ENCODE measurements at regions not wholly inside any gene's neighbourhood (a gene's known extent, or its start where the extent isn't known, plus 50 kb on each side); places are given as distances from the start of the nearest gene placed in this dataset.

DNA sequence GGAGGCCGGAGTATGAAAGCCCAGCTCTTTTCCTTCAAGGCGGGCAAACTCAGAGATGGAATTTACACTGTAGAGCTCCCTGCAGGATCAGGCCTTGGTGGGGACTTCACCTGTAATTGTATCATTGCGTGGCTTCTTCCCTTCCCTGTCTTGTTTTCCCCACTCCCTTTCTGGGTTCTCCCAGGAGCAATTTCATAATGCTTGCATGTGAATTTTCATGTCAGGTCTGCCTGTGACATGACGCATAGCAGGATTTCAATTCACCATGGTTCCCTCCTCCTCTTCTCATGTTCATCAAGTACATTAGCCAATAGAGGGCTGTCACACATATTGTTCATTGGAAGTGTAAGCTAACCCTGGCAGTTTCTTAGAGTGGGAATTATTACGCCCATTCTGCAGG lies 197.7 kb downstream of the RPS24 start:
- TF ChIP-seq TEAD4 (IDR thresholded peaks at IDR 0.05) (no peak), EP300 (IDR thresholded peaks at IDR 0.05; ENCODE audit: borderline replicate concordance) (no peak), YY1 (IDR thresholded peaks at IDR 0.05; ENCODE audit: low read depth) (no peak), TAF1 (IDR thresholded peaks at IDR 0.05; ENCODE audit: low read depth) (no peak), MAX (IDR thresholded peaks at IDR 0.05) (no peak), RAD21 (IDR thresholded peaks at IDR 0.05; ENCODE audit: low read depth) (no peak), TCF12 (IDR thresholded peaks at IDR 0.05; ENCODE audit: low read depth) (no peak), ZBTB7A (IDR thresholded peaks at IDR 0.05; ENCODE audit: low read depth) (no peak), FOXM1 (IDR thresholded peaks at IDR 0.05; ENCODE audit: borderline replicate concordance, low read depth) (no peak), NFIC (IDR thresholded peaks at IDR 0.05) (no peak)
- TF ChIP-seq, protein P1, sequence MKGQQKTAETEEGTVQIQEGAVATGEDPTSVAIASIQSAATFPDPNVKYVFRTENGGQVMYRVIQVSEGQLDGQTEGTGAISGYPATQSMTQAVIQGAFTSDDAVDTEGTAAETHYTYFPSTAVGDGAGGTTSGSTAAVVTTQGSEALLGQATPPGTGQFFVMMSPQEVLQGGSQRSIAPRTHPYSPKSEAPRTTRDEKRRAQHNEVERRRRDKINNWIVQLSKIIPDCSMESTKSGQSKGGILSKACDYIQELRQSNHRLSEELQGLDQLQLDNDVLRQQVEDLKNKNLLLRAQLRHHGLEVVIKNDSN (IDR thresholded peaks at IDR 0.05) = no peak

All from Ishikawa (cell line).